CD4-positive, alpha-beta T cell treated with Interleukin-17A for 4 hours (primary cell): ENCODE measurements at regions not wholly inside any gene's neighbourhood (a gene's known extent, or its start where the extent isn't known, plus 50 kb on each side); places are given as distances from the start of the nearest gene placed in this dataset.

Source experiments
- DNase-seq: peaks from one replicate; pipeline ENCODE4 v3.0.0-alpha.2; 2020; ENCODE audit warnings: mixed read lengths

DNA sequence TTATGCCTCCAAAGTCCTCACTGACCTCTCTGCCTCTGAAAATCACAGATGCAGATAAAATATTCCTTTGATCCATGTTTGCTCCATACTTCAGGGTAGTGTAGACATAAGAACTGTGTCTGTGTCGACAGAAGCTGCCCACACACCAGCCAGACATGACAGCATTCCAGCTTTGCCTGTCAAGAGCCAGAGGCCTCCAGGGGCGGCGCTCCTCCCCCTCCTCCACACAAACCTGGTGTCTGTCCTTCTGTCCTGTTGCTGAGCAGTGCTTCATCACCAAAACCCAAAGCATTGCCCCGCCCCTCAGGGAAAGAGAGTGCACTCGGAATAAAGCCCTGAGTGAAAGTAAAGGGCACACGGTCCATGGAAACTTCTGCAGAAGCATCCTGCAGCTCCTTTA is 379.4 kb downstream of the FBXW7 start:
- no peak for DNase-seq

DNA sequence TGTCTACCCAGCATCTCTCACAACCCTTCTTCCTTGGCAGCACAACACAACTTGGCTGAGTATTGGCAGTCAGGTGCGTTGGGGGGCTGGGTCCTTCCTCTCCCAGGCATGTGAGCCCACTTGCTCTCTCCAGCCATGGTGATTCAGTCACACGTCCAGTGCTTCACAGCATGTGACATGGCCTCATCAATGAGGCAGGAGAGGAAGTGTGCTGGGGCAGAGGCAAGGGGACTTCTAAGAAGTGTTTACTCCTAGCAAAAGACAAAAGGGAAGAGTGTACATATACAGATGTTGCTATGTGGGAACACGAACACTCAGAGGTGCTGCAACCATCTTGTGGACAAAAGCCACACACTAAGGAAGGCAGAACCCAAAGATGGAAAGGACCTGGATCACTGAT is 380.8 kb downstream of the FBXW7 start:
- DNase-seq = no peak

DNA sequence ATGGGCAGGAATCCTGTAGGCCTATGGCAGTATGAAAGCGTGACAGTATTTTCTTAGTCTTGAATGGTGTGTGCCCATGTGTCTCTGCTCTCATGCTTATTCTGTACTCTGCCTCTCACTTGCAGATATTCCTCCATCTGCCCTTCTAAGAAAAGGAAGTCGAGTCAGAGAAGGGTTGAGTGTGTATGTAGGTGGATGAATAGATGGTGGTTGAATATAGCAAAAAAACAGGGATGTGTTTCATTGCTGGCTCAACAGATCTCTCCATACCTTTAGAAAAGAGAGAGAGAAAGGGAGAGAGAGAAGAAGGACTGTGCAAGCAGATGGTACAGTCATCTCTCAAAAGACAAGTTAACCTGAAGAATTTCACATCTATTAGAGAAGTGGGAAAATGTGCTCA is 381.5 kb downstream of the FBXW7 start:
- no peak for DNase-seq

DNA sequence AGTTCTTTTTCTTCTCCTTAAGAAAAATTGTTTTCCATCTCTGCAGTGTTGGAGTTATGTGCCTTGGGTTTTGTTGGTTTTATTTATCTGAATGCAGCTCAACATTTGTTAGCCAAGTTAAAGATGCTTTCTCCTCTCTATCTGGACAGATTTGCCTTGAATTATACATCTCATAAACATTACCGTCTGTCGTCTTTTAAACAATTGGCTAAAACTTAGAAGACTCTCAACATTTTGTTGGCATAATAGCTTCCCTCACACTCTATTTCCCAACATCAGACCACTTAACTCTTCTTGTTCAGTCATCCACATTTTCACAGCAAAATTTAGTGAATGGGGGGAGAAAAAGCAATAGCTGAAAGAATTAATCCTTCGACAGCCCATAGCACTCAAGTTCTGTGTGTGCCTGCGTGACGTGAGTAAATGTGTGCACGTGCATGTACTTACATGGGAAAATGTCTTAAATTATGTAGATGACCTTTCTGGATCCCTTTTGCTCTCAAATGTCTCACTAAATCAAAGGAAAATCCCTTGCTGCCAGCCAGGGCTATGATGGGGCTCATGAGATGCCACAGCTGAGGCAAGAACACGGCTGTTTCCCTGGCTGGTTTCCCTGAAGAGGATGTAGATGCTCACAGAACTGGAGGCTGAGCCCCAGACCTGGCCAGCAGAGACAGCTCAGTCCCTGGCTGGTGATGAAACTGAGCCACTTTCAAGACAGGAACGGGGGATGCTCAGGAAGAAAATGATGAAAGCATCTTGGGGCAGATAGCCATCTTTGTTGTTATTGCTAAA is 382.2 kb downstream of the FBXW7 start:
- DNase-seq = no peak

DNA sequence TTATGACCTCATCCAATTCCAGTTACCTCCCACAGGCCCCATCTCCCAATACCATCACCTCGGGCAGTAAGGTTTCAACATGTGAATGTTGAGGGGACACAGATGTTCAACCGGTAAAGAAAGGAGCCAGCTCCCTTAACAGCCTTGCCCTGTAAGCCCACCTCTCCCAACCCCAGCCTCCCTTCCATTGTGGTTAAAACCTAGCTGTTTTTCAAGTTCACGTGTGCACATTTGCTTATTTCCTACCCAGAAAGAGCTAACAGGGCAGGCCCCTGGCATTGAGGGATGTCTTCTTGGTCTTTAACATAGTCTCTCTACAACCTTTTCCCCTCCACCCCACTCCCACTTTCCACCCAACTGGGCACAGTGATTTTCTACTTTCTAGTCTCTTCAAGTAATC is 385.7 kb downstream of the FBXW7 start:
- no peak for DNase-seq

DNA sequence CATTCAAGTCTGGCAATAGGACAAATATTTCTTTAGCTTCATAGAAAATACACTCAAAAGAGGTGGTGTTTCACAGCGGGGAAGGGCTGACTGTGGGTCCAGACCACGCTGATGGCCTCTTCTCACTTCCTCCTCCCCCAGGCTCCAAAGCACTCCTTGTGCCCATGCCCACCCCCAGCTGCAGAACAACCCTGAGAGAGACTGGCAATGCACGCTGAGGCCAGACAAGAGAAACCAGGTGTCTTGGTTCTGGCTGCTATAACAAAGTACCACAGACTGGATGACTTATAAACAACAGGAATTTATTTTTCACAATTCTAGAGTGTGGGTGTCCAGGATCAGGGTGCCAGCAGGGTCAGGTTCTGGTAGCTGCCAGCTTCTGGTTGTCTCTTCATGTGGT is 386.1 kb downstream of the FBXW7 start:
- DNase-seq = no peak

DNA sequence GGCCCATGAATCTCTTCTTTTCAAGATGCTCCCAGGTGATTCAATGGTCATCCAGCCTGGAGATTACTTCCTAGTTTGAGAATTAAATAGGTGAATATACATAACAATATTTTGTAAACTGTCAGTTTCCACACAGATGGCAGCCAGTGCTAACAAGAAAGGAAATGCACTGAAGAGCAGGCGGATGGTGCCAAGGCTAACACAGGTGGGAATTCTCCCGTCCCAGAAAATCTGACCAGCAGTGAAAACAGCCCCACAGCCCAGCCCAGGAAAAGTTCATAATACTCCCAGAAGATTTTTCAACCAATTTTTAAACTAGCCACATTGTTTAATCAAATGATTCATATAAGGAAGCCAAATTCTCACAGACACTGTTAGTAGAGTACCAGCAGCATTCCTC is 387.2 kb upstream of the GATB start:
- DNase-seq = no peak

DNA sequence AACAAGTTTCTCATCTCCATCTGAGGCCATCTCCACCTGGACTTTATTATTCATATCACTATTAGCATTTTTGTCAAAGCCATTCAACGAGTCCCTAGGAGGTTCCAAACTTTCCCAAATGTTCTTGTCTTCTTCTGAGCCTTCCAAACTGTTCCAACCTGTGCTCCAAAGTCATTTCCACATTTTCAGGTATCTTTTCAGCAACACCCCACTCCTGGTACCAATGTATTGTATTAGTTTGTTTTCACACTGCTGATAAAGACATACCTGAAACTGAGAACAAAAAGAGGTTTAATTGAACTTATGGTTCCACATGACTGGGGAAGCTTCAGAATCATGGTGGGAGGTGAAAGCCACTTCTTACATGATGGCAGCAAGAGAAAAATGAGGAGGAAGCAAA is 385.4 kb upstream of the GATB start:
- DNase-seq = no peak

DNA sequence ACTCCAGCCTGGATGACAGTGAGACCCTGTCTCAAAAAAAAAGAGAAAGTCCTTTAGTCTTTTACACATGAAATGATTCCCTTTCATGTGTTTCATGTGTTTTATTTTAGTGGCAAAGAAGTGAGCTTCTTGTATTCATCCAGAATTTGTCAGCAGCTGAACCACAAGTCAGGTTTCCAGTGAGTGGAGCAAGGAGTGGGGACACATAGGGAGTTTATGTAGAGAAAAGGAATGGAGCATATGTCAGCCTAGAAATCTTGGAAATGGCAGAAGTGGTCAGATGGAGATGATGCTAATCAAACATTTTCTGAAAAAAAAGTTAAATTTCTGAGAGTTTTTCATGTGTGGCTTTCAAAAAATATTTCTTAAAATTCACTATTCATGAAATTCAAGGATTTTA is 383.0 kb upstream of the GATB start:
- no peak for DNase-seq

DNA sequence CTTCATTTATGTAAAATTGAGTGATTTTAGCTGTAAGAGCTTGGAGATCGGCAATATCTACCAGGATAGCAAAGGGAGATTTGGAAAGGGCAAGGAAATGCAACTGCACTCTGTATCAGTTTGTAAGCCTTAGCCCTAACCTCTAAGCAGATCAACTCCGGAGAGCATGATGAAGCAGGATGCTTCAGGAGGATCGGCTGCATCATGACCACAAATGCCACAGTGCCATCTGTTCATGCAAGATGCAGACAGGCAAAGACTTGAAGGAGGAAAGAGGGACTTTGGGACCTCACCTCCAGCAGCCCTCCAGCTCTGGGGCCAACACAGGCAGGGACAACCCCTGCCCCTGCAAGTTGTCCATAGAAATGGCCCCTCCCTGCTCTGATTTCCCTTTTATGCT is 377.6 kb upstream of the GATB start:
- peak; percentile 69 for DNase-seq

DNA sequence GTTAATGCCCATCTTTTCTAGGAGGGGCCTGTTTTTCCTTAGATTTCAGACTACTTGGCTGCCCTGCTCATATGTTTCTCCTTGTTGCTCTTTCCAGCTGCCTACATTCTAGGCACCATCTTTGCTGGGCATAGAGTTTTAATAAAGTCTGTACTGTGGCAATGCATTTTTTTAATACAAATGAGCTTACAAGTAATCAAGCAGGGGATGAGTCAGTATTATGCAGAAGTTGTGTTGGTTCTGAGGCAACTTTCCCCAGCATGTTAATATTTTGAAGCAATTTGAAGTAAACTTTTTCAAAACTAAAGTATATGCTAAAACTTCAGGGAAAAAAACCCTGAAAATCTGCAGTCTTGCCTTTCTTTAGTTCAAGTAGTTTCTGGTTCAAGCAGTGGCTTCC is 372.0 kb upstream of the GATB start:
- no peak for DNase-seq

DNA sequence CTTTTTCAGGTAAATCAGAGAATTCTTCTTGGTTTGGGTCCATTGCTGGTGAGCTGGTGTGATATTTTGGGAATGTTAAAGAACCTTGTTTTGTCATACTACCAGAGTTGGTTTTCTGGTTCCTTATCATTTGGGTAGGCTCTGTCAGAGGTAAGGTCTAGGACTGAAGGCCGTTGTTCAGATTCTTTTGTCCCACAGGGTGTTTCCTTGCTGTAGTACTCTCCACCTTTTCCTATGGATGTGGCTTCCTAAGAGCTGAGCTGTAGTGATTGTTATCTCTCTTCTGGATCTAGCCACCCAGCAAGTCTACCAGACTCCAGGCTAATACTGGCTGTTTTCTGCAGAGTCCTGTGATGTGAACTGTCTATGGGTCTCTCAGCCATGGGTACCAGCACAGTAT is 367.5 kb upstream of the GATB start:
- no peak for DNase-seq

DNA sequence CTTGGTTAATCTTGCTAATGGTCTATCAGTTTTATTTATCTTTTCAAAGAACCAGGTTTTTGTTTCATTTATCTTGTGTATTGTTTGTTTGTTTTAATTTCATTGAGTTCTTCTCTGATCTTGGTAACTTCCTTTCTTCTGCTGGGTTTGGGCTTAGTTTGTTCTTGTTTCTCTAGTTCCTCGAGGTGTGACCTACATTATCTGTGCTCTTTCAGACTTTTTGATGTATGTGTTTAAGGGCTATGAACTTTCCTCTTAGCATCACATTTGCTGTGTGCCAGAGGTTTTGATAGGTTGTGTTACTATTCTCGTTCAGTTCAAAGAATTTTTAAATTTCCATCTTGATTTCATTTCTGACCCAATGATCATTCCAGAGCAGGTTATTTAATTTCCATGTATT is 365.4 kb upstream of the GATB start:
- no peak for DNase-seq

DNA sequence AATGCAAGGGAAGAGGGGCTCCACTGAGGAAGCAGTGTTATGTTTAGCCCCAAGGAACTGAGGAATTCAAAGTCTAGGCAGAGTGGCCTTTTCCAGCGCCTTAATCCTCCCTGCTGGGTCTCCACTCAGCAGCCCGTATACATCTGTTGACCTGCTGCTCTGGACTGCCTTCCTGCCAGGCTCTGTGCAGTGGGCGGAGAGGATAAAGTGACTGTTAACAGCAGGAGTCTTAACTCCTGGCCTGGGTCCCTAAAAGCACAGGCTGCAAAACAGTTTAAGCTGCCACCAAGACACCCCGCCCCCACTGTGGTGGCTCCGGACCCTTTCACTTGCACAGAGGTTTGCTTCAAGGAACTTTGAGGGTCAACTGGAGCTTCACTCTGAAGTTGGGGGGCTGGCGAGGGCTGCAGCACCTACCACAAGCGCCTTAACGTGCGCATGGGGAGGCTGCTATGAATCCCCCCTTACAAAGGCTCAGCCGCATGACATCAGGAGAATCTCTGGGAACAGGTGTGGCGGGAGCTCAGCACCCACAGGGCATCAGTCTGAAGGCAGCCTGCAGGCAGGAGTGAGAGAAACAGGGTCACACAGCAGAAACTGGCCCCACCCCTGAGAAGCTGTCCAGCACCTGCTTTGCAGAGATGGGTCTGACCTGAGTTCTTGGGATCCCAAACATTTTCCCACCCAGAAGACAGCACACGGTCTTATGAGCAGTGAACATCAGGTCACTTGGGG is 358.2 kb upstream of the GATB start:
- no peak for DNase-seq

DNA sequence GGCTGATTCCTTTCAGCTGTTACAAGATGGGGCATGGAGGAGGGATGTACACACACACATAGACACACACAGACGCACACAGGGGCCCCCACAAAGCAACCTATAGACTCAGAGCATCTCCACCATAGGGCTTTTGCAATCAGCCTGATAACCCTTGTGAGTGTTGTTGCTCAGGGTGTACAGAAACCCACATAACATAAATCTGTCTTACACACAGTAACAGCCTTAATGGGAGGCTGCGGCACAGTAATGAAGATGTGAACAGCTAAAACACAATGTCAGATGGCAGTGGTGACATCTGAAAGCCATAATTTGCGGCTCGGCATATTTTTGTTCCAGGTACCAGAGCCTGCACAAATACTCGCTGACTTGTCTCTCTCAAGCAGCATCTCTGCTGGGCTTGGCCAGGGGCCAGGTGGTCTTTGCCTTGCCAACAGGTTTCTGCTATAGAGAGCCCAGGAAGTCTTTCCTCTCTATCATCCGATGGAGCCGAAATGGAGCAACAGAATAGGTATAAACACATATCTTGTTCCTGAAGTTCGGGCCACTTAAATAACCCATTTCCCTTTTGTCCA is 357.2 kb upstream of the GATB start:
- no peak for DNase-seq

DNA sequence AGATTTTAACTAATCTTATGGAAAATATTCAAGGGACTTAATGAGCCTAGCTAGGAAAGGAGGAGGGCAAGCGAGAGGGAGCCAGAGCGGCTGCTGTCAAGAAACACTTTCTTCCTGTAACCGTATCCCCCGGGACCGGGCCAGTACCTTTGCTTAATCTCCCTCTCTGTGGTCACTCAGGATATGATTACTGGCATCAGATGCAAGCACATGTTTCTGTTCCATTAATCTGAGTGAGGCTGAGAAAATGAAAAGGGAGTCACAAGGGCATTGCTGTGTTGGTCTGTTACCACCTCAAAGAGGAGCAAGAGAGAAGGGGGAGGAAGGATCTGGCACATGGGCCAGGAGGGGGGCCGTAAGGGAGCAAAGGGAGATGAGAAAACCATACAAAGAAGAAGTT is 356.7 kb upstream of the GATB start:
- no peak for DNase-seq

DNA sequence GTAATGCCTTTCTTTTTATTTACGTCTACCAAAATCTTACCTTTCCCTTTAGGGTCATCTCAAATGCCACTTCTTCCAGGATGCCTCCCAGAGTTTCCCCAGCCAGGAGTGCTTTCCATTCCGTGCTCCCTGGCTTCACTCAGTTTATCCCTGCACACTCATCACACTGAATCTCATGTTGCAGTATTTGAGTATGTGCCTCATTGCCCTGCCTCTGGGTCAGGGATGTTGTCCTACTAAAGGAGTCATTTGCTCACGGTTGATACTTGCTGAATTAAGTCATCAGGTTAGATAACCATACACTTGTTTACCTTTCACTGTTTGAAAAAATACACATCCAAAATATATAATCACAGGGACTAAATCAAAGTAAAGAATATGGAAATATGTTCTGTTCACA is 356.2 kb upstream of the GATB start:
- DNase-seq = no peak

DNA sequence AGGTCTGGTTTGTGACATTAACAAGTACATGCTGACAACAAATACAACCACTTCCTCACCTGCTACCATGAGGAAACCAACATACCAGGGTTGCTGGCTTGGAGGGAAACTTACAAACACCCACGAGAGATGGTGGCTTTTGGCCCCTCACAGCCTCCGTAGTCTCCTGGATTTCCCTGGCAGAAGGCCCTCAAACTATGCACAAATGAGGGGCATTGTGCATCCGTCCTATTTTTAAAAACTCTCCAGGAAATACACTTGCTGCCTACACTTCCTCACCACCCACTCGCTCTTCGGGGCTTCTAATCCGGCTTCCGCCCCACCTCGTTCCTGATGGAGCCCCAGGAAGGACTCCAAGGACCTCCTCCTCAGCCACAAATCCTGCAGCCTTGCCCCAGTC is 355.0 kb upstream of the GATB start:
- peak; percentile 71 for DNase-seq

DNA sequence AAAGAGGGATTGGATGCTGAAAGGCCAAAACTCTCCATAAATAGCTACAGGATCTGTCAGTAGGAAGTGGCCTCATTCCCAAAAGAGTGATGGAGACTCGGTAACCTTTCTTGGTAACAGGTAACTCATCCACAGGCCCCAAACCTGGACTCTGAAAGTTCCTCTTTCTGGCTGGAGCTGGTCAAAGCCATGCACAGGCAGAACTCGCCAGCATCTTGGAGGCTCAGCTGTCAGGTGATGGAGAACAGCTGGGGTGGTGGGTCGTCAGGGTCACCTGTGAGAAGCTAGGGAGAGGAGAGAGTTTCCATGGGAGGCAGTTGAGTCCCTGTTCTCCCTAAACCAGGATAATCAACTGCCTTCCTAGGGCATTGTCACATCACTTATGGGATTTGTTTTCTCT is 354.3 kb upstream of the GATB start:
- no peak for DNase-seq

DNA sequence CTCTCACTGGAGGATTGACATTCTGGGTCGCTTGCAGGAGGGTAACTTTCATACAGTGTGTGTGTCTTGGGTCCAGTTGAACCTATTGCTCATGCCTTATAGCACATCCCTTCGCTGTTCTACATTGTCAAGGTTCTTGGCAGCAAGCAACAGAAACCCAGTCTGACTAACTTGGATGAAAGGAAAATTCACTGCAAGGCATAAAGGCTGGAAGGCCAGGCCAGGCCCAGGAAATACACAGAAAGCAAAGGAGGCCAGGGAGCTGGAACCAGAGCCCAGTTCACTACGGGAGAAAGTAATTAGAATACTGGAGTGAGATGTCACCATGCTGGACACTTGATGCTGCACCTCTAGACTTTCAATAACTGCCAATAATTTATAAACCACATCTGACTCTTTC is 353.8 kb upstream of the GATB start:
- DNase-seq = no peak

DNA sequence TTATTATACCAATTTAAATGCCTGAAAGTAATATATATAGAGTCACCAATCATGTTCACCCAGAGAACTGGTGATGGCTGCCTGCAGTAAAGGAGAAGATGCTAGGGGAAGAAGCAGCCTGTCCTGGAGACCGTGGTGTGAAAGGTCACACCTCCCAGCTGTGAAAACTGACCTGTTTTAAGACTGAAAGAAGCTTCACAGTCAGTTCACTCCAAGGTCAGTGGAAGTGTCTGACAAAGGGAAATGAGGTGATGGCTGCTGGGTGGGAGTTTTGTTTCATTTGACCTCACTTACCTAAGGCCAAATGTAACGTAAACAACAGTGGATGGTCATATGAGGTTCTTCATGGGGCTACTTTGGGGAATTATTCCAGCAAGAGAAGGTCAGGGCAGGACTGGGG is 352.1 kb upstream of the GATB start:
- no peak for DNase-seq

DNA sequence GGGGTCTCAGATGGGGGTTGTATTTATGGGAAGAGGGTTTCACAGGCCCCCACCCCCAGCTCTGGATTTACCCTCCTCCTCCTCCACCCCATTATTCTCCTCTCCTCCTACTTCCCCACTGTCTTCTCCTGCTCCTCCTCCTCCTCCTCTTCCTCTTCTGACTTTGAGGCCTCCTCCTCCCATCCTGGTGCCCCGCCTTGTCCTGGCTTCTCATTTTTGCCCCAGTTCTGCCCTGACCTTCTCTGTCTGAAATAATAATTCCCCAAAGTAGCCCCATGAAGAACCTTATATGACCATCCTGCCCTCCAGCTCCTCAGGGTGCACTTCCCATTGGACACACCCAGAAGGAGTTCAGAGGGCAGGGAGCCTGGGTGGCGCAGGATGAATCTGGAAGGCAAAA is 351.4 kb upstream of the GATB start:
- no peak for DNase-seq

DNA sequence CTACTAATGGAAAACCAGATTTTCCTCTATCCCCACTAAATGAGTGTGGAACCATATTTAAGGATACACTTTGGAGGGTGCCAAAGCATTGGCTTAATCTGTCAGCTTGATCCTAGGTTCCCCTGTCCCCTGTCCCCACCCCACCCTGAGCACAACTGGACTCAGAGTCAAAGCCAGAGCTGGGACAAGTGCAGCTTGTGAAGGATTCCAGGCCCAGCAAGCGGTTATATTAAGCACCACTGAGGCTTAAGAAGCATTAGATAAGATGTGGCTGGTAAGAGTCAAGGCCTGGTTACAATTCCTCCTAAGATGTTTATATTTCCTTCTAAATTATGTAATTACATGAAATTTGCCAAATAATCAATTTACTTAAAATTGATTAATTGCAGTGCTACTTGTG is 350.0 kb upstream of the GATB start:
- DNase-seq = no peak
